GM21786 (cell line): ENCODE measurements at regions not wholly inside any gene's neighbourhood (a gene's known extent, or its start where the extent isn't known, plus 50 kb on each side); places are given as distances from the start of the nearest gene placed in this dataset.
A peak's percentile ranks its signal among the peaks of the same experiment; 100 is the strongest.

Source experiments
- ATAC-seq: cut with Tn5 transposase; IDR thresholded peaks from one replicate; pipeline ENCODE4 v1.9.1; 2021; ENCODE audit not compliant: unreplicated experiment

DNA sequence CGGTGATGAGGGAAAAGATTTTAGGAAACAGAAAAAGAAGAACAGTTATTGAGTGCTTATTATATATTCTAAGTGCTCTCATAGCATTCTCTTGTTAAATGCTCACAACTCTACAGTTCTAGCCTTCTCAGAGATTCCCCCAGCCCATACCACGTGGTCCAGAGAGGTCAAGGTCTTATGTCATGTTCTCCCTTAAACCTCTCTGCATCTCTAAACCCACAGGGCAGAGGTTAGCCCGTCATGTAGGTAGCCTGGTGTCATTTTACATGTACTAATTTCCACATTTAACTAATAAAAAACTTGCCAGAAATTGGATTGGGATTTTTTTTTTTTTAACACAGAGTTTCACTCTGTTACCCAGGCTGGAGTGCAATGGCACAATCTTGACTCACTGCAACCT is 178.0 kb downstream of the CEMIP2 start:
- no peak for ATAC-seq

- ATAC-seq: no peak
These were observed 178.7 kb downstream of the CEMIP2 start for GRCh38 chr9:71589612-71590011.

DNA sequence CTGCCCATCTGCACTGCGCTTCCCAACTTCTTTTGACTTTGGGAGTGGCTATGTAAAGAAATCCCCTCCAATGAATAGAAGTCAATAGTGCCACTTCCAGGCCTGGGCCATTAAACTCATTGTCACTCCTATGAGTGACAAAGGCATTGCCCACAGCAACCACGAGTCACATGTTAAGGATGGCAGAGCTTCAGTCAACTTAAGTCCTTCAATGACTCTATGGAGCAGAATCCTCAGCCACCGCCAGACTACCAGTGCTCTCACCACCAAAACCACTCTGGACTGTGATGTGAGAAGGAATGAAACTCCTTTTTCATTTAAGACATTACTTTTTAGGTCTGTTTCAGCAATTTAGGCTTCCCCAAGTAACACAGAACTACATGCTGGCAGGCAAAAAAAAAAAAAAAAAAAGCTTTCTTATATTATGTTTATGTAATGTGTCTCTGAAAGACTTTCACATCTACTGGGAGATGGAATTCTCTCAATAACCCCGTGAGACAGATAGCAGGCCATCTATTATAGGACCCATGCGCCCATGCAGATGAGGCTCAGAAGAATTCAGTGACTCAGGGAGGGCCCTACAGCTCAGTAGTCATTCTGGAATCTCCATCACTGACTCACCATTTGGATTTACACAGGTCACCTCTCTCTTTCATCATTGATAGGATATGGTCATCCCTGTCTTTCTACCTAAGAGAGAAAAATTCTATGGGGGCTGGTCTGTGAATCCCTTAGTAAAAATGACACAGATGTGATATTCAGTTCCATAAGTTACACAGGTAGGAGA is 180.5 kb downstream of the CEMIP2 start:
- no peak for ATAC-seq

- ATAC-seq: no peak
These were observed 184.5 kb downstream of the CEMIP2 start for GRCh38 chr9:71583792-71584191.

GRCh38 chr9:71582347-71582746 is 186.0 kb downstream of the CEMIP2 start:
- ATAC-seq: no peak

GRCh38 chr9:71581101-71581500 is 187.2 kb downstream of the CEMIP2 start:
- ATAC-seq: no peak

- no peak for ATAC-seq
These were observed 197.1 kb downstream of the CEMIP2 start for GRCh38 chr9:71571186-71571585.

- no peak for ATAC-seq
These were observed 200.4 kb downstream of the CEMIP2 start for GRCh38 chr9:71567890-71568289.

- no peak for ATAC-seq
These were observed 206.2 kb downstream of the CEMIP2 start for GRCh38 chr9:71562140-71562539.

DNA sequence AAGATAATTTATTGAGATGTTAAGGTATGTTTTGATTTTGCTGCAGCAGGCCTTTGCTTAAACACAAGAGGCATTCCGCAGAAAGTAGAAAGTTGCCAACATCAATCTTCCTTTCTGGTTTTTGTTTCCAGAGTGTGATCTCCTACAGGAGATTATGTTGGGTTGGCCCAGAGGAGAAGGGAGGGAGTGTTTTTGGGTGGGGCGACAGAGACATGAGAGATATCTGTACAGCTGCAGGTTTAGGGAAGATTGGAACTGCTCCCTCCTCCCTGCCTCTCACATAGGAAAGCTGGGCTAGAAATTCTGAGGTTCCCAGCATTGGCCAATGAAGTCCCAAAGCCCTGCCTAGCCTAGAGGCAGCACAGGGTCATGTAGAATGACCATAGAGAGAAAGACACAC is 211.0 kb downstream of the CEMIP2 start:
- ATAC-seq: no peak

- ATAC-seq: no peak
These were observed 215.8 kb downstream of the CEMIP2 start for GRCh38 chr9:71552480-71552879.

GRCh38 chr9:71549023-71549422 is 219.3 kb downstream of the CEMIP2 start:
- peak; percentile 94 for ATAC-seq

GRCh38 chr9:71544464-71544863 is 223.8 kb downstream of the CEMIP2 start:
- ATAC-seq: no peak

DNA sequence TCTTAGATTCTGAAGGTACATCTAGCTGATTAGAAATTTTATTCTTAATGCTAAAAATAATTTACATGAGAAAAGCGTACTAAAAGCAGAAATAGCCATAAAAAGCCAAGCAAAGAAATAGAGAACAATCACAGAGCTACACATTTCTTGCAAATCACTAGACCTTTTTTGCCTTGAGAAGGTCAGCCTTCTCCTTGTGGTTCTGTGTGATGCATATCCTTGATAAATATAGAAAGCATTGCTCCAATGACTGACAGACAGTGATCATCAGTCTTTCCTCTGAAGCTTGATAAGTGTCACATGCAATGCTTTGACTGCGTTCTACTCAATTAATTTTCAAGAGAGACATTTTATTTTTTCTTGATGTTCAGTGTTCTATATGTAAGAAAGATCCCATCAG is 226.9 kb downstream of the CEMIP2 start:
- ATAC-seq: no peak

DNA sequence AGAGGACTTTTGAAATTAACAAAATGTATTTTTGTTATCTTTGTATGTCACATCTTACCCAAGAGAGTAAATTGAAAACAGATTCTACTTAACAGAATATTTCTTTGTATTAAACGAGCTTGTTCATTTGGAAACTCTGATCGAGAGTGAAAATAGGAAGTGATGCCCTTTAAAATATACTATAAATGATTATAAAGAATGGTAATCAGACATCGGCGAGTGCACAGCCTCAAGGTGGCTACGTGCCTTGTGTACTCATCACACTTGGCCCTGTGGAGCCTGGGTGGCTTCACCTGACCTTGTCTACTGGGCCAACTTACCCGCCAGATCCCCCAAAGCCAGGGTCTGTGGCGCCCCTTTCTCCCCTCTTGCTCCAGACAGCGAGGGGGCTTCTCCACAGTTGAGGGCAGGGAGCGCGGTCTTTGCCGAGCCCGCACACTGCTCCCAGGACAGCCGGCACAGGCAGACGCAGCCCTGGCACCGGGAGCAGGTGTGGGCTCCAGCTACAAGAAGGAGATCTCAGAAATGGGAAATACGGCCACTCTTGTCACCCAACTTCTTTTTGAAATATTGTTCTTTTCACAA is 243.2 kb downstream of the CEMIP2 start:
- ATAC-seq: no peak

DNA sequence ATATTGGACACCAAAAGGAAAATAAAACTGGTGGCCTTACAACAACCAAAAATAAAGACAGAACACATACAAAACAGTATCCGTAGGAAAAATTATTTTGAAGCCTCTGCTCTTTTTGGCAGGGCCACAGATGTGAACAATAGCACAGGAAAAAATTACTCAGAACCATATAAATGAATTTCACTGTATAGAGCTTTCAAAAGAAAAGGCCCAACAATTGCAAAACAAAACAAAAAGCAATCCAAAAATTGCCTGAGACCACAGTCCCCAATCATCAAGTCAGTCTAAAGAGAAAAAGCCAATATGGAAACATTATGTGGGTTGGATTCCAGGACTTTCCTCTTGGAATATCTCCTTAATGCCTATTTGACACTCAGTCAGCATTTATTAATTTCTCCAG is 243.8 kb downstream of the CEMIP2 start:
- no peak for ATAC-seq

GRCh38 chr9:71521132-71521531 is 247.2 kb downstream of the CEMIP2 start:
- no peak for ATAC-seq

- ATAC-seq: no peak
These were observed 249.1 kb downstream of the CEMIP2 start for GRCh38 chr9:71519098-71519696.

GRCh38 chr9:71518045-71518827 is 250.1 kb downstream of the CEMIP2 start:
- no peak for ATAC-seq

DNA sequence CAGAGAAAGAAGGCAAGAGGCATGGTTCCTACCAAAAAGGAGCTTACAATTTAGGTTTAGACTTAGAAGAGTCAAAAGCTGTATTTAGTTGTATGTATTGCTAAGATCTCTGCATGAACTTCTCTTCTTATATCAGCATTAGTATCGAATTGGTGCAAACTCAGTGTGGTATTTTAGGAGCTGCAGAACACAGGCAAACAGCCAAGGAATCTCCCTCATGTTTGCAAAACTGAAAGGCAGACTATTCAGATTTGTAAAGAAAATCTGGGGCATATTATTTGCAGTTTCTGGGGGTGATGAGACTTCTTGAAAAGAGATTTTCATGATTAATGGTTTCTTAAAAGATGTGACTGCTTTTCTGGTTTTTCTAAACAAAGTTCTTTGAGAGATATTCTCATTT is 252.7 kb downstream of the CEMIP2 start:
- ATAC-seq: no peak

- ATAC-seq: no peak
These were observed 253.2 kb downstream of the CEMIP2 start for GRCh38 chr9:71515107-71515506.
